GM18907 (cell line): ENCODE measurements at regions not wholly inside any gene's neighbourhood (a gene's known extent, or its start where the extent isn't known, plus 50 kb on each side); places are given as distances from the start of the nearest gene placed in this dataset.

Source experiments
- ATAC-seq: cut with Tn5 transposase; IDR thresholded peaks from one replicate; pipeline ENCODE4 v1.9.1; 2021; ENCODE audit warnings: mild to moderate bottlenecking, moderate library complexity; ENCODE audit not compliant: unreplicated experiment

GRCh38 chr4:10180927-10181744, 64.5 kb upstream of the WDR1 start:
- peak; percentile 98 for ATAC-seq

- ATAC-seq: no peak
Observed at GRCh38 chr4:10180603-10180926, 64.0 kb upstream of the WDR1 start.

- ATAC-seq: no peak
Observed at GRCh38 chr4:10179957-10180602, 63.5 kb upstream of the WDR1 start.

GRCh38 chr4:10178763-10179162, 62.2 kb upstream of the WDR1 start:
- ATAC-seq: no peak

GRCh38 chr4:10175626-10176025, 59.0 kb upstream of the WDR1 start:
- ATAC-seq: no peak

- ATAC-seq: no peak
Observed at GRCh38 chr4:10173754-10174749, 57.5 kb upstream of the WDR1 start.

- ATAC-seq: no peak
Observed at GRCh38 chr4:10173037-10173753, 56.6 kb upstream of the WDR1 start.

- ATAC-seq: no peak
Observed at GRCh38 chr4:10172278-10172921, 55.8 kb upstream of the WDR1 start.

GRCh38 chr4:10171055-10171454, 54.5 kb upstream of the WDR1 start:
- no peak for ATAC-seq

GRCh38 chr4:10169839-10170387, 53.3 kb upstream of the WDR1 start:
- no peak for ATAC-seq

GRCh38 chr4:10168151-10168550, 51.6 kb upstream of the WDR1 start:
- no peak for ATAC-seq

GRCh38 chr4:10167201-10167600, 50.6 kb upstream of the WDR1 start:
- no peak for ATAC-seq
